GM03348 (cell line): ENCODE measurements at regions not wholly inside any gene's neighbourhood (a gene's known extent, or its start where the extent isn't known, plus 50 kb on each side); places are given as distances from the start of the nearest gene placed in this dataset.
A peak's percentile ranks its signal among the peaks of the same experiment; 100 is the strongest.

Experiments
- DNase-seq: peaks from one replicate; pipeline ENCODE4 v3.0.0; 2012; ENCODE audit warnings: low spot score

DNA sequence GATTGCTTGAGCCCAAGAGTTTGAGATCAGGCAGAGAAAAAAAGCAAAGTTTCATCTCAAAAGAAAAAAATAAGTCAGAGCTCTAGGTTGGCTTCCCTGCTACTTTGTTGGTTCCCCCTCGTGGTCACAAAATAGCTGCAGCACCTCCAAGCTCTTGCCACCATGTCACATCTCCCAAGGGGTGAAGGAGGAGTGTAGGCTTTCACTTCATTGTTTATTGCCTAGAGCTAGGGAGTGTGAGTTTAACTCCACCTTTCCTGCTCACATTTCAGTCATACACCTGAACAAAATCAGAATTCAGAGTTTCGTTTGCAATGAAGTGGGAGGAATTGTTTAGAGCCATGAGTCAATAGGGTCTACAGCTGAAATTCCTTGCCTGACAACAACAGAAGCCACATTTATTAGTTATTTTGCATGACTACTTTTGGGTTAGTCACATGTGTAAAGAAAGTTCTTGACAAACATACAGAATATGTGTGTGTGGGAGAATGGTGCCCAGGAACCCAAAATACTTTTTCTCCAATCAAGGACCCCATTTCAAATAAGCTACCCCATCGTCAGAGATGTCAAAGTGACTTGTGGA, 56.2 kb upstream of the UFL1 start:
- DNase-seq, result no peak

- no peak for DNase-seq
Observed at GRCh38 chr6:96466147-96466863, 55.3 kb upstream of the UFL1 start.

DNA sequence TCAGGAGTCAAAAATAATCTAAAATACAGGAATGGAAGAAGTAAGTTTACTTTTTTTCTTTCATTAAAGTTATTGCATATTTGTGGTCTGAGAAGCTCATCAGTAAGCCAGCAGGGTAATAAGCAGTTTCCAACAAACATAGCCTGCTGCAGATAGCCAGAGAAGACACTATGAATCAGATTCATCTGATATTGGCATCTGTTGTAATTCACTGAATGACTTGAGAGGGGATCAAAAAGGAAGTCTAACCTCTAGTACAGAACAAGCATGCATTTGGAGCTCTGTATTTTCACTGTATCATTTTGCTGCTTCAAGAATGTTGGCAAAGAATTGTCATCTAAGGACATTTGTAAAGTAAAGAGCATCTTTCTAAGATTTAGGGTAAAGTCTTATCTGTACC, 53.8 kb upstream of the UFL1 start:
- DNase-seq, result no peak

- no peak for DNase-seq
Observed at GRCh38 chr6:96468281-96468680, 53.3 kb upstream of the UFL1 start.

GRCh38 chr6:96468681-96469224, 52.9 kb upstream of the UFL1 start:
- DNase-seq, result peak; percentile 4

GRCh38 chr6:96469312-96469711, 52.3 kb upstream of the UFL1 start:
- no peak for DNase-seq

- DNase-seq, result no peak
Observed at GRCh38 chr6:96470296-96470695, 51.3 kb upstream of the UFL1 start.
